OCI-LY7 (cell line): ENCODE measurements at regions not wholly inside any gene's neighbourhood (a gene's known extent, or its start where the extent isn't known, plus 50 kb on each side); places are given as distances from the start of the nearest gene placed in this dataset.

Source experiments
- BruUV-seq: library from RNA; stranded (reverse); fragments of 400-500 nt; replicated peaks from 2 replicates; lab custom pipeline; 2021; lab: Mats Ljungman, UMichigan
- CTCF ChIA-PET: fragments of 300-600 bp; sonication (Branson Sonifier 250); formaldehyde crosslinking; loops from one replicate; lab custom pipeline; 2022; ENCODE audit warnings: antibody characterized with exemption; ENCODE audit not compliant: unreplicated experiment; lab: Charles Lee
- POLR2A ChIA-PET: fragments of 300-600 bp; sonication (Branson Sonifier 250); formaldehyde crosslinking; loops from one replicate; lab custom pipeline; 2022; ENCODE audit warnings: antibody characterized with exemption; lab: Charles Lee
- DNase-seq: peaks from one replicate; pipeline ENCODE4 v3.0.0-alpha.2; 2015; ENCODE audit warnings: low spot score
- H2AFZ ChIP-seq: fragments of 200-600 bp; sonication (generic), shearing (Covaris generic); 2 replicates; pipeline ENCODE4 v1.6.1; 2014; ENCODE audit warnings: mild to moderate bottlenecking, antibody characterized with exemption, low read length, moderate library complexity
- H3K27ac ChIP-seq: fragments of 200-600 bp; sonication (generic); 2 replicates; pipeline ENCODE4 v1.5.1; 2014; ENCODE audit warnings: mixed run types, low read depth, mild to moderate bottlenecking, moderate library complexity, low read length, inconsistent platforms; ENCODE audit not compliant: poor library complexity, severe bottlenecking
- H3K36me3 ChIP-seq: fragments of 200-600 bp; sonication (generic); 2 replicates; pipeline ENCODE4 v1.6.1; 2014; ENCODE audit warnings: mild to moderate bottlenecking, antibody characterized with exemption, low read length, moderate library complexity, mixed read lengths; ENCODE audit not compliant: insufficient read depth
- H3K4me1 ChIP-seq: fragments of 200-600 bp; sonication (generic); 2 replicates; pipeline ENCODE4 v1.5.1; 2014; ENCODE audit warnings: mild to moderate bottlenecking, low read length; ENCODE audit not compliant: insufficient read depth, poor library complexity, severe bottlenecking
- H3K4me2 ChIP-seq: fragments of 200-600 bp; sonication (generic); 2 replicates; pipeline ENCODE4 v1.6.1; 2014; ENCODE audit warnings: mild to moderate bottlenecking, low read length
- H3K4me3 ChIP-seq: fragments of 200-600 bp; sonication (generic); 2 replicates; pipeline ENCODE4 v1.5.1; 2014; ENCODE audit warnings: mild to moderate bottlenecking, low read depth, low read length; ENCODE audit not compliant: poor library complexity, severe bottlenecking
- H3K79me2 ChIP-seq: fragments of 200-600 bp; sonication (generic); 2 replicates; pipeline ENCODE4 v1.6.1; 2016; ENCODE audit warnings: low read depth, mild to moderate bottlenecking, low read length, moderate library complexity, mixed read lengths; ENCODE audit not compliant: insufficient read depth
- H3K9me2 ChIP-seq: fragments of 200-600 bp; sonication (generic); 2 replicates; pipeline ENCODE4 v1.6.1; 2016; ENCODE audit warnings: mild to moderate bottlenecking, low read length, mixed read lengths; ENCODE audit not compliant: insufficient read depth
- H3K9me3 ChIP-seq: fragments of 200-600 bp; sonication (generic); 2 replicates; pipeline ENCODE4 v1.6.1; 2014; ENCODE audit warnings: mild to moderate bottlenecking, mixed run types, low read length, mixed read lengths
- H4K20me1 ChIP-seq: fragments of 200-600 bp; sonication (generic); 2 replicates; pipeline ENCODE4 v1.6.1; 2014; ENCODE audit warnings: mild to moderate bottlenecking, antibody characterized with exemption, low read length, moderate library complexity, mixed read lengths; ENCODE audit not compliant: insufficient read depth
- CTCF ChIP-seq: fragments of 200-600 bp; sonication (generic); conservative IDR thresholded peaks from 2 replicates; pipeline ENCODE4 v1.5.1; 2014; ENCODE audit warnings: mild to moderate bottlenecking, antibody characterized with exemption, low read length, moderate library complexity, mixed read lengths
- EZH2phosphoT487 ChIP-seq: fragments of 200-600 bp; sonication (generic); IDR thresholded peaks from 2 replicates; pipeline ENCODE4 v1.6.1; 2018; ENCODE audit warnings: low read depth, borderline replicate concordance, mild to moderate bottlenecking, mixed run types, antibody characterized with exemption, low read length, moderate library complexity, mixed read lengths
- intact Hi-C: fragments of 100-400 bp; cut with micrococcal nuclease; formaldehyde crosslinking; loops from one replicate; pipeline ENCODE4 v1.10.0; 2022; ENCODE audit not compliant: unreplicated experiment

GRCh38 chr2:51299370-51299769 is 267.4 kb upstream of the NRXN1 start:
- Histone ChIP-seq H2AFZ (no peak overlapping the region), H3K9me3 (no peaks in the 10 kb centered on the region), H3K79me2 (no peaks in the 10 kb centered on the region), H3K36me3 (no peaks in the 10 kb centered on the region), H3K27ac (no peak overlapping the region), H3K4me2 (no peak overlapping the region), H4K20me1 (no peaks in the 10 kb centered on the region), H3K9me2 (no peaks in the 10 kb centered on the region), H3K4me1 (no peaks in the 10 kb centered on the region), H3K4me3 (no peak overlapping the region)
- no peak for TF ChIP-seq CTCF
- TF ChIP-seq EZH2phosphoT487, result no peak
- no TSS peak for BruUV-seq
- intact Hi-C loops, result no loop called here
- ChIA-PET POLR2A (no interaction called here), CTCF (no interaction called here)
- DNase-seq, result no peak

GRCh38 chr2:51297488-51297887 is 265.6 kb upstream of the NRXN1 start:
- no peak overlapping the region for H2AFZ ChIP-seq
- POLR2A ChIA-PET, result no interaction called here

More at GRCh38 chr2:51297488-51297887, 265.6 kb upstream of the NRXN1 start:
- H3K79me2 ChIP-seq, result no peaks in the 10 kb centered on the region
- no peaks in the 10 kb centered on the region for H3K4me1 ChIP-seq
- no peak overlapping the region for H3K4me2 ChIP-seq
- H3K4me3 ChIP-seq, result no peak overlapping the region
- no peak for TF ChIP-seq CTCF
- TF ChIP-seq EZH2phosphoT487, result no peak
- intact Hi-C loops, result no loop called here
- no peaks in the 10 kb centered on the region for H3K36me3 ChIP-seq
- CTCF ChIA-PET, result no interaction called here
- no peaks in the 10 kb centered on the region for H4K20me1 ChIP-seq
- BruUV-seq, result no TSS peak
- H3K9me2 ChIP-seq, result no peaks in the 10 kb centered on the region
- no peak for DNase-seq
- no peak overlapping the region for H3K27ac ChIP-seq
- H3K9me3 ChIP-seq, result no peaks in the 10 kb centered on the region
